GM21381 (cell line): ENCODE measurements at regions not wholly inside any gene's neighbourhood (a gene's known extent, or its start where the extent isn't known, plus 50 kb on each side); places are given as distances from the start of the nearest gene placed in this dataset.

Source experiments
- ATAC-seq: cut with Tn5 transposase; IDR thresholded peaks from one replicate; pipeline ENCODE4 v1.9.1; 2021; ENCODE audit warnings: mild to moderate bottlenecking, moderate library complexity; ENCODE audit not compliant: unreplicated experiment

- no peak for ATAC-seq
Measured at GRCh38 chr6:14645841-14646240, 528.3 kb downstream of the CD83 start.

DNA sequence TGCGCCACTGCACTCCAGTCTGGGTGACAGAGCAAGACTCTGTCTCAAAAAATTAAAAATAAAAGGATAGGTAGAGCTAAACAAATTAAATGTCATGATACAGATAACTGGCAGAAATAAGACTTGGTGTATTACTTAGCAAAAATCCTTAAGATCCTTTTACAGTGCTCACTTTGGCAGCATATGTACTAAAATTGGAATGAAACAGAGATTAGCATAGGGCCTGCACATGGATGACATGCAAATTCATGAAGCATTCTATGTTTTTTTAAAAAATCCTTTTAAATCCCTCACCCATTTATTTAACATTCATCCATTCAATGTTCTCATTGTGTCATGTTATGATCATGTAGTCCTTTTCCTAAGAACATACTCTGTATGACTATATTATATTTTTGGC is 528.8 kb downstream of the CD83 start:
- no peak for ATAC-seq

- no peak for ATAC-seq
Measured at GRCh38 chr6:14647357-14647756, 529.8 kb downstream of the CD83 start.

DNA sequence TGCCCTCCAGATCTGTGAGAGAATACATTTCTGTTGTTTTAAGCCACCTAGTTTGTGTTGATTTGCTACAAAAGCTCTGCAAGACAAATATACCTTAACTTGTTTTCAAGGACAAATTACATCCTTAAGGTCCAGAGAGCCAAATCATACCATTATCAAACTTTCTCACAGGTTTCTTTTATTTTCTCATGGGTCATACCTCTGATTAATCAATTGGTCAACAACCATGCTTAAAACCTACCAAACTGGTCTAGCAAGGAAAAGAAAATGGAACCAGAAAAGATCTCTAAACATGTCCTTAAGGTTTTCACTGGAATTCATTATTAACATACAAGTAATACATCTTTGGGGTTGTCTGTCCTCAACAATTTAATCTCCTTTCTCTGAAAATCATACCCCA is 535.0 kb downstream of the CD83 start:
- ATAC-seq = no peak

DNA sequence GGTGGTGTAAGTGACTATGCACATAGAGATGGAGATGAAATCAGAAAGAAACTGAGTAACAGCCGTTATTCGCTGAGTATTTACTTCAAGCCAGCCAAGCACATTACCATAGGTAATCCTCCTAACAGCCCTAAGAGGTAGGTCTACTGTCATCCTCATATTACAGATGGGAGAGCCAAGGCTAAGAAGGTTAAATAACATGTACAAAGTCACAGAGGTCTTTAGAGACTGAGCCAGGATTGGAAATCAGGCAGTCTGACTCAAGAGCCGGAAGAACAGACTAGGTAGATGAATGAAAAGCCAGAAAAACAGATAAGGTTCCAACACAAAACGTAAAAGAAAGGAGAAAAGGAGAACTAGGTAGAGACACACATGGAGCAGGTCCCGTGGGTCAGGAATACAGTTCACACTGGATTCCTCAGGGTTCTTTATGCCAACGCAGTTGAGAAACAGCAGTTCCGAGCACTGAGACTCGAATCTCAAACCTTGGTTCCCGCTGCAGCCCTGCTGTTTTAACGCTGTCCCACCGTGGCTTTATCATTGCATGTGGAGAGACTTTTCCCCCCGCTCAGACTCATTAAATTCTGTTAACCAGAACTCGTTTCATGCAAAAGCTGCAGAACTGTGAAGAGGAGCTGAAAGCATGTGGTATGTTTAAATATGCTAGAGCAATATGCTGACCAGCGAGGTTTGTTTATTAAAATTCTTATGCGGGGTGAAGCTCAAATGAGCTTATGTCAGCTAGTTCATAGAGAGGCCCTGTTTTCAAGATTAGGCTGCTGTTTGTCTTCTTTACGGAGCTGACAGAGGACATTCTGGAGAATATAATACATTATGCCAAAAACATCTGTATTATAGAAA is 537.9 kb downstream of the CD83 start:
- ATAC-seq = no peak

GRCh38 chr6:14656078-14656521 is 538.5 kb downstream of the CD83 start:
- ATAC-seq = no peak

- no peak for ATAC-seq
Measured at GRCh38 chr6:14656649-14657048, 539.1 kb downstream of the CD83 start.

DNA sequence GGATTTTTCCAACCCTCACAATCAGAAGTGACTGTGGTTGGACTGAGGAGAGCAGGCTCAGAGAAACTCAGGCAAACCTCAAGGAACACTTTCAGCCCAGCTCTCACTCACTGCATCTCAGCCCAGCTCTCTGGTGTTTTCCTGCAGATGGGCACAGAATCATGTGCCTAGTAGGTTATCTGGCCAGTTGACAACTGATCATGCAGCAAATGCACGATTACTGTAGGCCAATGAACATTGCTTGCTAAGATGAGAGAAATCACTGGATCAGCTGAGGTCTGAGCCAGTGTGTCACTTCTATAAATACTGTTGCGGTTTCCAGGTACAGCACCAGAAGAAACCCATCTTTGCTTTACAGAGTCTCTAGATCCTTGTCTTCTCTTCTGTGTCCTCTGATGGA is 540.5 kb downstream of the CD83 start:
- no peak for ATAC-seq

DNA sequence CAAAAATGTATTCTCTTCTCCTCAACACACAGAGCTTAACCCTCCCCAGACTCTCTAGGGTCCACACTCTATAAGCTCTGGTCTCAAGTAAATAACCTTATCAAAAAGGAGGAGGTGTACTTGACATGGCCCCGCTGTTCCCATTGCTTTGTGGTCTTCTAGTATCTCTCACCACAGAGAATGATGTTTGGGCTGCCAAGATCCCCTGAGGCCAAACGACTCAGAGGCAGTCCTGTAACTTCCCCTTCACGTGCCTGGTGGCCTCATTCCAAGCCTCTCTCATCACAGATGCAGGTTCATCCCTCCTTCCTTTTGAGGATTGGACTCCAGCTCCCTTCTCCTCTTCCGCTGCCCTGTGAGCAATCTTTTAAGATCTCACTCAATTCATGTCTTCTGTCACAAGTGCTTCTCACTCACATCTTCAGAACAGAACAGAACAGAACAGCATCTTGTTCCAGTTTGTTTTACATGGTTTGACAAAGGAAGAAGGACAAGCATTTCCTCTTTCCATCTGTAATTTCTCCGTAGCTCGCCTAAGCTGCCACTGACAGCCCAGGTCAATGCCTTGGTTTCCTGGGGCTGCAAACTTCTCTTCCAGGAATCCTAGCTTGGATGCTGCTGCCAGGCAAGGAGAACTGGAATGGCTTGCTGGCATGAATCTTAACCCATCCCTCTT is 541.5 kb downstream of the CD83 start:
- no peak for ATAC-seq

GRCh38 chr6:14659841-14660240 is 542.3 kb downstream of the CD83 start:
- no peak for ATAC-seq

DNA sequence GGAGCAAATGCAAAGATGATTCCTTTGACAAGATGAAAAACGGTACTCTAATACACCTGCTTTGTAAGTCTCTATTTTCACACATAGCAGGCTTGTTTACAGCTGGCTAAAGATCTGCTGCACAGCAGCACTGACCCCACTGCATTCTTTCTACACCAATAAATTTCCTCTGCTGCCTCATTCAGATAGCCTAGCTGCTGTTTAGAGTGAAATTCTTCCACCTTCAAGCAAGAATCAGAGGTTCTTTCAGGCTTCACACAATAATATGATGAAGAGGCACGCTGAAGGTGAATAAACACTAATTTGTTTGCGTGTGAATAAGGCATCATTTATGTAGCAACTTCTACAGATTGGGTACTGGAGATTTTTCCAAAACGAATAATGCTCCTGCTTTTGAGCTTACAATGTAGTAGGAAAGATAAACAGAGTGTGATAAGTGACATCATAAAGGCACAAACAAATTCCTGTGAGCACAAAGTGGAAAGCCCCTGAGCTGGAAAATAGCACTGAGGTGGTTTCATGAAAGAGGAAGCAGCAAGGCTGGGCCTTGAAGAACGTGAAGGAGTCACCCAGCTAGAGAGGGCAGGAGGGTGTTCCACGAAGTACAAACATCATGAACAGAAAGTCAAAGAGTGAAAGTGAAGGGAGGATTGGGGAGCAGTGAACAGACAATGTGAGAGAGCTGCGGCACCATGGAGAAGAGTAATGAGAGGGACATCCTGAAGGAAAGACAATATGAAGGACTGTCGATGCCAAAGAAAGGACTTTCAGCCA is 543.4 kb downstream of the CD83 start:
- ATAC-seq = peak; percentile 65

DNA sequence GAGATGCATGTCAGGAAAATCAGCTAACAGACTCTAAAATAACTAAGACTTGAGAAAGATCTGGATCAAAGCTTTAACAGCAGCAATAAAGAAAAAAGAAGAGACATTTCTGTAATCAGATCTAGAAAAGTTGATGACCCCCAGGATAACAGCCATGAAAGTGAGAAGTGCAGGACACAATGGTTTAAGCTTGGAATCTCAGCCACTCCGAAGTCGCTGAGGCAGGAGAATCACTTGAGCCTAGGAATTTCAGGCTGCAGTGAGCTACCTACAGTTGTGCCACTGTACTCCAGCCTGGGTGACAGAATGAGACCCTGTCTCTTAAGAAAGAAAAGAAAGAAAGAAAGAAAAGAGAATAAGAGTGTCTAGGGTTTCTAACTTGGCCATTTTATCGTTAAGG is 544.1 kb downstream of the CD83 start:
- ATAC-seq = no peak

GRCh38 chr6:14664112-14664601 is 546.6 kb downstream of the CD83 start:
- peak; percentile 45 for ATAC-seq

- no peak for ATAC-seq
Measured at GRCh38 chr6:14664621-14665315, 547.2 kb downstream of the CD83 start.

DNA sequence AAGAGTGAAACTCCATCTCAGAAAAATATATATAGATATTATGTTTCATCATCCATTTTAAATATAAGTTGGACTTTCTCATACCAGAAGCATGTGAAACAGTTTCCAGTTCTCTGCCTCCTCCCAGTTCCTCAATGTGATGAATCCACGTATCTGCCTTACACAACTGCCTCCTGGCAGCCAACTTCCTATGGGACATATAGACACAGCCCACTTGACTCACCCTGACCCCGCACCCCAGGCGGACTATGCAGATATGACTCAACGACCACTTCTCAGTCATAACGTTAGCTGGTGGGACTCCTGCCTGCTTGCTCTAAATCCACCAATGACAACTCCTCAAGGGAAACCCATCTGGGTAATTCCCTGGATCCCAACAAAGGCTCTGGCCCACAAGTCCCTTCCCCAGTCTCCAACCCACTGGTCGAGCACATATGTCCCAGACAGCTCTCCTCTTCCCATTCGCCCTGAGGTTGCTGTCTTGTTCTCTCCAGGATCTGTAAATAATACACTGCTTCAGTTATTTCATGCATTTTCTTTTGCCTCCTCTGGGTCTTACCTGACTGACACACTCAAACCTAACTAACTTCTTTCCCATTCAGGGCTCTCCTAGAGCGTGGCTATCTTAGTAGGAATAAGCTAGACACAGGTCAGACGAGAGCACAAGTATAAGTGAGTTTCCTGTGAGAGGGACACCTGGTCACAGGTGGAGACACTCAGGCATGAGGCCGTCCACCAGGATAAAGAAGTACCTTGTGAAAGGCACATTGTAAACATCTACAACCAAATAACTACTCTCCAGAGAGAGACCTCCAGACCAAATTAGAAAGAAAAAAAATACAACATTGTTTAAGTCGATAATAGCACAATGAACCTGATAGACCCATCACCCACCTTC is 548.5 kb downstream of the CD83 start:
- no peak for ATAC-seq

GRCh38 chr6:14670806-14671205 is 553.2 kb downstream of the CD83 start:
- no peak for ATAC-seq

DNA sequence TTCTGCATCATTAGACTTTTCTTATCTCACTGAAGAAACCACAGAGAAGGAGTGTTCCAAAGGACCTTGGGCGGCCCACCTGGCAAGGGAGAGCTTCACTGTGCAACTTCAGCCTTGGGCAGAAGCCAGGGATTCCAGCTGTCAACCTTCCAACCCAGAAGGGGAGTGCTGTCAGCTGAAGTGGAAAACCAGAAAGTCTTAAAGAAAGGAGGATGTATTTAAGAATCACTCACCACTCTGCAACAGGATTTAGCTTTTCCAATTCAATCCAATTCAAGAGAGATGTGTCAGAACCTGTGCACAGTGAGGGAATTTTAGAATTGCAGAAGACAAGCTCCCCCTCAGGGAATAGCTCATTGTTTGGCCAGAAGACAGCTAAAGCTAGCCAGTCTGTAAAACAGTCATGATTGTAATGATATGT is 553.7 kb downstream of the CD83 start:
- no peak for ATAC-seq

GRCh38 chr6:14671937-14672336 is 554.4 kb downstream of the CD83 start:
- ATAC-seq = no peak

DNA sequence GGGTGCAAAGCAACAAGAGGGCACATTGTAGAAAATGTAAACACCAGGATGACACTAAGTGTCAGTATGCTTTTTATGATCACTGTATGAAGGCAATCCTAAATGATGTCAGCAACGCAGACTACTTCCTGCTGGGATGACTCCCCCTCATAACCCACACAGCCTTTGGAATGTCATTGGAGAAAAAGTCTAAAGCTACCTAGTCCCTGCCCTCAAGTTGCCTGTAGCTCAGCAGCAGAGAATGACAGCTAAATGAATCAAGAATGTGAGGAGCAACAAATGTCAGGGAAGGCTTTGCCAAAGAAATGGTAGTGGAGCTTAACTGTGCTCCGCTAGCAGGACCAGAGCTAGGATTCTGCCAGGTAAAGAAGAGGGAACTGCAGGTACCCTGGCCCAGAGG is 555.6 kb downstream of the CD83 start:
- no peak for ATAC-seq

GRCh38 chr6:14674458-14674857 is 556.9 kb downstream of the CD83 start:
- ATAC-seq = no peak
